T47D (cell line): ENCODE measurements at regions not wholly inside any gene's neighbourhood (a gene's known extent, or its start where the extent isn't known, plus 50 kb on each side); places are given as distances from the start of the nearest gene placed in this dataset.
A peak's percentile ranks its signal among the peaks of the same experiment; 100 is the strongest.

Experiments used
- DNase-seq, 2 experiments: peaks; one replicate each; pipeline versions ENCODE4 v3.0.0 to v3.0.0-alpha.2; 2011 to 2012; ENCODE audit warnings: low read depth in 1 of 2, low spot score in 1 of 2
- JUND ChIP-seq: IDR thresholded peaks from 2 replicates; pipeline ENCODE4 v1.6.1; 2012; ENCODE audit warnings: low read depth
- in situ Hi-C: cut with HindIII; loops from 2 replicates; pipeline ENCODE4 v1.10.0; 2016; ENCODE audit warnings: low sequenced_read_pairs, low pct_unique_long_range_greater_than_20kb

- in situ Hi-C loops: no loop called here
- no peak for TF ChIP-seq JUND
- no peak for DNase-seq
Measured at GRCh38 chr15:81491414-81492096, 117.5 kb upstream of the TMC3 start.

DNA sequence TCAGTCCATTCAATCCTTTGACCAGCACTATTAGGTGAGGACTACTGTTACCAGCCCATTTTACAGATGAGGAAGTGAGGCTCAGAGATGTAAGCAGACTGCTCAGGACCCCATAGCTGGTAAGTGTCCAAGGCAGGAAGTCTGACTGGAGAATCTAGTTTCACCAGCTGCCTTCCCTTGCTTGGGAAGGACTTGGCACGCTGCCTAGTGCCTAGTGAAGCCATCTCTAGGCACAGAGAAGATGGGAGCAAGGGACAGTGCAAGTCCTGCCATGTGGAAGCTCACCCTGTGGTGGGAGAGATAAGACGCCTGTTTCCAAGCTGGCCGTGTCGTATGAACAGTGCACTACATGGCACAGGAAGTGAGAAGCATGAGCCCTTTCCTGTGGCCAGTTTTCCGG lies 111.8 kb upstream of the TMC3 start:
- in situ Hi-C loops: no loop called here
- DNase-seq: peak in 1 of 2 experiments; percentile 51
- no peak for TF ChIP-seq JUND

DNA sequence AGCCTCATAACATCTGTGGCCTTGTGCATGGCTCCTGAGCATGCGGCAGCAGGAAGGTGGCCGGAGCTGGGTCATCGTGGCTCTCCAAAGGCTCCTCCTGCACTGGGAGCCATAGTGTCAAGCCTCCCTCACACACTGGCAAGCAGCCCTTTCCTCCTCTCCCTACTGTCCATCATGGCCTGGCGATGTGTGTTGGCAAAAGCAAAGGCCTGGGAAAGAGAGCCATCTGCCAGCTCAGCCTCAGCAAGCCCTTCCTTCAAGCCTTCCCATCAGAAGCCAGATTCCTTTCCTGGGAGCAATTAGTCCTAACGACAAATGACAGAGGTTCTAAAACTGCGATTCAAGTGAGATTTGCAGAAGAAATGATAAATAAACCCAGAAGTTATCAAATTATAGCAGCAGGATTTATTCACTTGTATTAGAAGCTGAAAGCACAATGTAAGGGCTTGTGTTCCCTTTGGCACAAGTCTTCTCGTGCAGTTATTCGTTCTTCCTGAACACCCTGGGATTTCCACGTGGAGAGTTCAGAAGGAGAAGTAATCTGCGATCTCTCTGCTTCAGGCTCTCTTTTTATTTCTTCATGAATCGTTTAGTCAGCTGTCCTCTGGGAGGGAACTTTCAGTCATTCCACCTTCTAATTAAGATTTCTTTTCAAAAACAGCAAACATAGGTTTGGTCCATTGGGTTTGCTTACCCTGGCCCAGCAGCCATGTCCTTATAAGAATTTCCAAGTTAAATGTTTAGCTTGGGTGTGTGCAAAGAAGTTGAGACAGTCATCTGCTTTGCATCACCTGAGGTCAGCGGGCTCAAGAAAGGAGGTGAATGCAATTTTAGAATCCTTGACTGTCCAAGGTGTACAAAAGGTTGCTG lies 110.3 kb upstream of the TMC3 start:
- in situ Hi-C loops: no loop called here
- peak in 1 of 2 experiments; percentile 4 for DNase-seq
- TF ChIP-seq JUND: no peak

DNA sequence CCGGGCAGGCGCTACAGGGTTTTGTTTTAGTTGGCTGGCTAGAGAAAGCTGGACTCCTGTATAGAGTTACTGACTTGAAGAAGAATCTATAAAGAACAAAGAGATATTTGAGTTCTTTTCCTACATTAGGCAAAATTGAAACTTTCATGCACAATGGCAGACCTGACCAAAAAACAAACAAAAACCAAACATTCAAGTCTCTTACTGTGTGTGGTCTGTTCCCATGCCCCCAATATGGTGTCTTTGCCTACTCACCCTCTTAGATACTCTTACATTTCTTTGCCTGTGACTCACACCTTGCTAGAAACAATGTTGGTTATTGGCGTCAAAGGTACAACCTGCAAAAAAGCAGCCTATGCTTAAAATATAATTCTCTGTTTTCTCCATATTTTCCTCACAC lies 109.5 kb upstream of the TMC3 start:
- in situ Hi-C loops: no loop called here
- no peak for TF ChIP-seq JUND

DNA sequence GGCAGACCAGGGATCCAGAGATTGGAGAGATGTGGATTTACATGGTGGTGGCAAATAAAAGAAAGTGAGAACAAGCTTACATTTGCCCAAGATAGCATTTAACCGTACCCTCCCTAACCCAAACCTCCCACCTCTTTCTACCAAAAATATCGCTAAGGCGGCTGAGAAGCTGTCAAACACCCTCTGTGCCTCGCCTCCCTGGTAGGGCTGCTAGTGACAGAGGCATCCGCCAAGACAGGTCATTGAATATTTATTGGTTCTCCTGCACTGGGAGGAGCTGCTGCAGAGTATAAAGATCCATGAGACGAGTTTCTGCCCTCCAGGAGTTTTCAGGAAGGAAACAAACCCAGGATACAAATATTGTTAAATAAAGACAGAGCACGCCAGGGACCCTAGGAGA lies 107.3 kb upstream of the TMC3 start:
- in situ Hi-C loops: no loop called here
- no peak for TF ChIP-seq JUND
- DNase-seq: no peak

More for the DNA sequence above, 109.5 kb upstream of the TMC3 start:
- no peak for DNase-seq

- DNase-seq: peak; percentile 4 to 76
- in situ Hi-C loops: no loop called here
- no peak for TF ChIP-seq JUND
Measured at GRCh38 chr15:81480645-81481053, 106.6 kb upstream of the TMC3 start.

GRCh38 chr15:81478354-81478753 lies 104.3 kb upstream of the TMC3 start:
- in situ Hi-C loops: no loop called here
- no peak for TF ChIP-seq JUND
- no peak for DNase-seq

DNA sequence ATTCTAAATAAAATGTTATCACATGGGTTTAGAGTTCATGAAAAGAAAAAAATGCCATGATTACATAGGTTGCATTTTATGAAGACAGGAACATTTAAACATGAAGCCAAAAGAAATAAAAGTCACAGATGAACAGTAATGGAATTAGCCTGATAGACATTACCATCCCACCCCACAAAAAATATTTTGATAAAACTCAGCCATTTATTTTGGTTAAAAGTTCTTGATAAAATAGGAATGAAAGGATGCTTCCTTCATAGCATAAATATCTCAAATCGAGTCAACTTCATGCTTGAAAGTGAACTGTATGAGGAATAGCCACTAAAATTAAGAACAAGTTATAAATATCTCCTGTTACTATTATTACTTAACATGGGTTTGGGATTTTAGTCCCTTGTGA lies 101.9 kb upstream of the TMC3 start:
- no peak for TF ChIP-seq JUND
- in situ Hi-C loops: no loop called here

GRCh38 chr15:81475471-81475870 lies 101.5 kb upstream of the TMC3 start:
- in situ Hi-C loops: no loop called here
- DNase-seq: no peak
- no peak for TF ChIP-seq JUND

More for the DNA sequence above, 101.9 kb upstream of the TMC3 start:
- DNase-seq: no peak

DNA sequence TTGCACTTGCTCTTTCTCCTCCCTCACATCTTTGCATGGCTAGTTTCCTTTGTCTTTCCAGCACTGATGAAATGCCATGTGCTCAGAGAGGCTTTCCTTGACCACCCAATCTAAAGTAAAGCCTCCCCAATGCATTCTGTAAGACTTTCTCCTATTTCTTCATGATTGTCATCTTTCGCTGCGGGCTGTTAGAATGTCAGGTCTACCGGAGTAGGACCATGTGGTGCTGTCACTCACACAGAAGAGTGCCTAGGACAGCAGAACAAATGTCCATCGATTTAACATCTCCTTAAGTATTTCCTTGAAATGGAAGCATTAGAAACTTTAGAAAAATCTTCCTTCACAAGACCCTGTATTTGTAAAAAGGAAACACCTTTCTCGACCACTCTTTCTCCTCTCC lies 99.9 kb upstream of the TMC3 start:
- in situ Hi-C loops: no loop called here
- TF ChIP-seq JUND: no peak
- DNase-seq: no peak

DNA sequence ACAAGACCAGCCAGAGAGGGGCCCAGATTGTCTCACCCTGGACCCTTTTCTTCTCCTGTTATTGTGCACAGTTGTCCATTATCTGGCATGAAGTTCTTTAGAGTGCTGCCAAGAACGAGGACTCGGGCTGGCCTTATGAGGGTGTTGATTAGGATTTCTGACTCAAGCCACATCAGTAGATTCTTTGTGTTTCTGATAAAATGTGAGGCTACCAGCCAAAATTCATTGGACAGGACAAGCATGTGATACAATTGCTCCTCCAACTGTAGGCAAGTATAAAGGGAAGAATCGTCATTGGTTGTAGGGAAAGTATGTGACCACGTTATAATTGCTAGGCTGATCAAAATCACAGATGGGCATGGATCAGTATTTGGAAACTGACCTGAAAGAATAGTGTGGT lies 99.2 kb upstream of the TMC3 start:
- DNase-seq: no peak
- no peak for TF ChIP-seq JUND
- in situ Hi-C loops: no loop called here

DNA sequence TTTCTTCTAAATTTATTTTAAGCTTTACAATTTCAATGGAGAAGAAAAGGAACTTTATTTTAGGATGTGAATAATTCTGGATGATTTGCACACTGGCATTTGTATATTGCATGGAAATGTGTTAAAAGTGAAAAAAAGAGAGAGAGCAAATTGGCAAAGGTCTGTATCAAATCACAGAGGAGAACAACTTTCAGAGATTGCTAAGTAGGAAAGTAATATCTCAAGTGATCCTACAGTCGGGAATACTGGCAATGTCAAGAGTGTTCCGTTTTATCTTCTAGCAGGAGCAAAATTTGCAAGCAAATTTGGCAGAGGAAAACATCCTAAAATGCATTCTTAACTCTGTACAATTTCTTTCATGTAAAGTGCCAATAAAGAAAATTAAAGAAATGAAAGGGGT lies 97.1 kb upstream of the TMC3 start:
- TF ChIP-seq JUND: no peak
- DNase-seq: no peak
- in situ Hi-C loops: no loop called here

DNA sequence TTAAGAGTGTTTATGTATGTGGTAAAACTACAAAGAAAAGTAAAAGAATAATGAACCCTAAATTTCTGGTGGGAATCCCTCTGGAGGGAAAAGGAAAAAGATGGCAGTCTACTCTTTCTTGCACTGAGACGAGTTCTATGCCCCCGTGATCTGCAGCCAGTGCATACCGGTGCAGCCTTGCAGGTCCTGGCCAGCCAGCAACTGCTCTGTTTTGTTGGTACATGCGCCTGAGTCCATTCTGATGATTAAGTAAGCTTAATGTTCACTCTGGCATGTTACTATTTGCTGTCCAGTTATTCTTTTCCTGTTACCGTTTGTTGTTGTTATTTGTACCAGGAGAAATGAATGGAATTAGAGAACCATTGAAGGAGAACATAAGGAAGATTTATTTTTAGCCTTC lies 95.1 kb upstream of the TMC3 start:
- no peak for TF ChIP-seq JUND
- no peak for DNase-seq
- in situ Hi-C loops: no loop called here

DNA sequence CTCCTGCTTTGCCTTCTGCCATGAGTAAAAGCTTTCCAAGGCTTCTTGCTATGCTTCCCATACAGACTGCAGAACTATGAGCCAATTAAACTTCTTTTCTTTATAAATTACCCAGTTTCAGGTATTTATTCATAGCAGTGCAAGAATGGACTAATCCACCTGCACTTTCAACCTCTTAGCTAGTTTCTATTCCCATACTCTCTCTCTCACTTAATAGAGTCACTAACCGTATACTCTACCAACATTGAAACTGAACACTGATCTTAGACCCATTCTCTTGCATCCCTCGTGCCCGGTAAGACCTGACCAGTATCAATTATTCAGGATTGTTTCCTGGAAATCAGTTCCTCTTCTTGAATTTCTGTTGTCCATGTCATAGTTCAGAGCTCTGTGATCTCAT lies 92.7 kb upstream of the TMC3 start:
- in situ Hi-C loops: no loop called here
- no peak for DNase-seq
- TF ChIP-seq JUND: no peak
